ENCODE measurements at regions not wholly inside any gene's neighbourhood (a gene's known extent, or its start where the extent isn't known, plus 50 kb on each side); places are given as distances from the start of the nearest gene placed in this dataset.

GRCh38 chr4:154086247-154086646 is 297.4 kb upstream of the SFRP2 start:
- Histone ChIP-seq H3K27ac (ENCODE audit: low read depth, low read length) (no peak overlapping the region), H3K4me1 (ENCODE audit: insufficient read depth, low read length) (no peaks in the 10 kb centered on the region), H3K4me3 (ENCODE audit: low read length in 2 of 2) (no peak overlapping the region), H3K27me3 (ENCODE audit: insufficient read depth, low read length) (no peaks in the 10 kb centered on the region), H3K36me3 (ENCODE audit: insufficient read depth, low read length) (no peaks in the 10 kb centered on the region), H3K9me3 (ENCODE audit: control insufficient read depth in 1 of 2, low read length in 2 of 2) (no peaks in the 10 kb centered on the region)
- Mint-ChIP-seq H3K36me3 (no peaks in the 10 kb centered on the region), H3K4me1 (no peaks in the 10 kb centered on the region), H3K9me3 (no peaks in the 10 kb centered on the region), H3K27me3 (peaks cover 0 to 6% of the 10 kb centered on the region in 2 donors), H3K27ac (no peak overlapping the region), H3K4me3 (no peak overlapping the region)
- POLR2A ChIA-PET (ENCODE audit: partially characterized antibody) = no interaction called here
- intact Hi-C loops (cut with micrococcal nuclease) = no loop called here
- DNase-seq = no peak
- CTCF ChIA-PET (ENCODE audit: partially characterized antibody) = interaction anchor here (0.7 kb wide), 1 partner anchor 251 kb away, joined by 4 read pairs; no protein-coding TSS in a partner anchor

DNA sequence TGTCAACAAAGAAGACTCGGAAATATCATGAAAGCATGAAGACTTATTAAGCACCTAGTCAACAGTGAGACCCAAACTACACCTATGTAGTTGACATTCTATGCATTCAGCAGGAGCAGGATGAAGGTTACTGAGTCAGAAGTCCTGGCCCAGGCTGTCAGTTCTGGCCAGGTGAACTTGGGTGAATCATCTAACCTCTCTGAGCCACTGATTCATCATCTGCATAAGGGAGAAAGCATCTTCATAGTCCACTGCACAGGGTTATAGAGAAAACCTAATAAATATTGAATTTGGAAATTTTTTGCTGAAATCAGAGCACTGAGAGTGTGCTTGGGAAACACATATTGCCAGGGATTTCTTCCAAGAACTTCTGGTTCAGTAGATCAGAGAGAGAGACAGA is 296.0 kb upstream of the SFRP2 start:
- Histone ChIP-seq H3K36me3 (ENCODE audit: insufficient read depth, low read length) (no peaks in the 10 kb centered on the region), H3K4me1 (ENCODE audit: insufficient read depth, low read length) (no peaks in the 10 kb centered on the region), H3K9me3 (ENCODE audit: control insufficient read depth in 1 of 2, low read length in 2 of 2) (no peaks in the 10 kb centered on the region), H3K4me3 (ENCODE audit: low read length in 2 of 2) (no peak overlapping the region), H3K27me3 (ENCODE audit: insufficient read depth, low read length) (no peaks in the 10 kb centered on the region), H3K27ac (ENCODE audit: low read depth, low read length) (no peak overlapping the region)
- H3K36me3 Mint-ChIP-seq = no peaks in the 10 kb centered on the region
- ChIA-PET POLR2A (ENCODE audit: partially characterized antibody) (no interaction called here), CTCF (ENCODE audit: partially characterized antibody) (no interaction called here)
- intact Hi-C loops (cut with micrococcal nuclease) = no loop called here
- H3K27me3 Mint-ChIP-seq = peaks cover 2 to 6% of the 10 kb centered on the region in 2 donors
- H3K4me3 Mint-ChIP-seq = no peak overlapping the region
- H3K4me1 Mint-ChIP-seq = no peaks in the 10 kb centered on the region
- DNase-seq = no peak
- no peak overlapping the region for H3K27ac Mint-ChIP-seq
- H3K9me3 Mint-ChIP-seq = no peaks in the 10 kb centered on the region

- POLR2A ChIA-PET (ENCODE audit: partially characterized antibody) = no interaction called here
- CTCF ChIA-PET (ENCODE audit: partially characterized antibody) = no interaction called here
- no peak overlapping the region for H3K27ac ChIP-seq (ENCODE audit: low read depth, low read length)
- no peak overlapping the region for H3K4me3 ChIP-seq (ENCODE audit: low read length in 2 of 2)
- Mint-ChIP-seq H3K9me3 (no peaks in the 10 kb centered on the region), H3K36me3 (no peaks in the 10 kb centered on the region), H3K27me3 (peaks cover 2 to 6% of the 10 kb centered on the region in 2 donors), H3K4me1 (no peaks in the 10 kb centered on the region), H3K27ac (no peak overlapping the region), H3K4me3 (no peak overlapping the region)
- H3K36me3 ChIP-seq (ENCODE audit: insufficient read depth, low read length) = no peaks in the 10 kb centered on the region
- H3K9me3 ChIP-seq (ENCODE audit: control insufficient read depth in 1 of 2, low read length in 2 of 2) = no peaks in the 10 kb centered on the region
- H3K27me3 ChIP-seq (ENCODE audit: insufficient read depth, low read length) = no peaks in the 10 kb centered on the region
- intact Hi-C loops (cut with micrococcal nuclease) = no loop called here
- DNase-seq = no peak
- no peaks in the 10 kb centered on the region for H3K4me1 ChIP-seq (ENCODE audit: insufficient read depth, low read length)
These were observed 294.1 kb upstream of the SFRP2 start for GRCh38 chr4:154082760-154083535.

GRCh38 chr4:154081391-154081790 is 292.5 kb upstream of the SFRP2 start:
- no peak overlapping the region for H3K4me3 Mint-ChIP-seq
- H3K36me3 ChIP-seq (ENCODE audit: insufficient read depth, low read length) = no peaks in the 10 kb centered on the region
- CTCF ChIA-PET (ENCODE audit: partially characterized antibody) = no interaction called here

GRCh38 chr4:154078504-154079350 is 289.8 kb upstream of the SFRP2 start:
- Histone ChIP-seq H3K36me3 (ENCODE audit: insufficient read depth, low read length) (no peaks in the 10 kb centered on the region), H3K27ac (ENCODE audit: low read depth, low read length) (no peak overlapping the region), H3K4me3 (ENCODE audit: low read length in 2 of 2) (no peak overlapping the region), H3K27me3 (ENCODE audit: insufficient read depth, low read length) (no peaks in the 10 kb centered on the region), H3K9me3 (ENCODE audit: control insufficient read depth in 1 of 2, low read length in 2 of 2) (no peaks in the 10 kb centered on the region), H3K4me1 (ENCODE audit: insufficient read depth, low read length) (no peaks in the 10 kb centered on the region)
- no peak overlapping the region for H3K27ac Mint-ChIP-seq
- DNase-seq = no peak
- H3K4me3 Mint-ChIP-seq = no peak overlapping the region
- intact Hi-C loops (cut with micrococcal nuclease) = no loop called here
- H3K27me3 Mint-ChIP-seq = peaks cover 2 to 4% of the 10 kb centered on the region in 2 donors
- CTCF ChIA-PET (ENCODE audit: partially characterized antibody) = no interaction called here
- POLR2A ChIA-PET (ENCODE audit: partially characterized antibody) = no interaction called here
- no peaks in the 10 kb centered on the region for H3K4me1 Mint-ChIP-seq
- H3K36me3 Mint-ChIP-seq = no peaks in the 10 kb centered on the region
- no peaks in the 10 kb centered on the region for H3K9me3 Mint-ChIP-seq

More at GRCh38 chr4:154081391-154081790, 292.5 kb upstream of the SFRP2 start:
- Histone ChIP-seq H3K4me1 (ENCODE audit: insufficient read depth, low read length) (no peaks in the 10 kb centered on the region), H3K27me3 (ENCODE audit: insufficient read depth, low read length) (no peaks in the 10 kb centered on the region), H3K4me3 (ENCODE audit: low read length in 2 of 2) (no peak overlapping the region), H3K9me3 (ENCODE audit: control insufficient read depth in 1 of 2, low read length in 2 of 2) (no peaks in the 10 kb centered on the region), H3K27ac (ENCODE audit: low read depth, low read length) (no peak overlapping the region)
- no peak overlapping the region for H3K27ac Mint-ChIP-seq
- no peaks in the 10 kb centered on the region for H3K9me3 Mint-ChIP-seq
- POLR2A ChIA-PET (ENCODE audit: partially characterized antibody) = no interaction called here
- peaks cover 2 to 6% of the 10 kb centered on the region in 2 donors for H3K27me3 Mint-ChIP-seq
- intact Hi-C loops (cut with micrococcal nuclease) = no loop called here
- no peaks in the 10 kb centered on the region for H3K4me1 Mint-ChIP-seq
- DNase-seq = no peak
- no peaks in the 10 kb centered on the region for H3K36me3 Mint-ChIP-seq

DNA sequence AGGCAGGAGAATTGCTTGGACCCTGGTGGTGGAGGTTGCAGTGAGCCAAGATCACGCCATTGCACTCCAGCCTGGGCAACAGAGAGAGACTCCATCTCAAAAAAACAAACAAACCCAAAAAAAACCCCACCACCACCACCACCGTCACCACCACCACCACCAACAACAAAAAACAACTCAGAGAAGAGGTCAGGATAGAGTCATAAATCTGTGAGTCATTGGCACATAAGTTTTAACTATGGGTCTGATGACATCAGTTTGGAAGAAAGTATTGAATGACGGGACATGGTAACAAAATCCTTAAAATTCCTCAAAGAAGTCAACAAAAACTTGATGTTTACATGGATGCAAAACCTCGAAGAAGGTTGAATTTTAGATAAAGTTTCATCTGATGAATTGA is 288.0 kb upstream of the SFRP2 start:
- H3K27ac ChIP-seq (ENCODE audit: low read depth, low read length) = no peak overlapping the region
- no peaks in the 10 kb centered on the region for H3K27me3 ChIP-seq (ENCODE audit: insufficient read depth, low read length)
- H3K36me3 ChIP-seq (ENCODE audit: insufficient read depth, low read length) = no peaks in the 10 kb centered on the region
- H3K9me3 ChIP-seq (ENCODE audit: control insufficient read depth in 1 of 2, low read length in 2 of 2) = no peaks in the 10 kb centered on the region
- ChIA-PET CTCF (ENCODE audit: partially characterized antibody) (no interaction called here), POLR2A (ENCODE audit: partially characterized antibody) (no interaction called here)
- intact Hi-C loops (cut with micrococcal nuclease) = no loop called here
- Mint-ChIP-seq H3K4me3 (no peak overlapping the region), H3K4me1 (no peaks in the 10 kb centered on the region), H3K9me3 (peaks cover 0 to 3% (median 0%) of the 10 kb centered on the region in 8 donors), H3K27ac (no peak overlapping the region), H3K36me3 (no peaks in the 10 kb centered on the region), H3K27me3 (peaks cover 3 to 7% of the 10 kb centered on the region in 2 donors)
- no peak overlapping the region for H3K4me3 ChIP-seq (ENCODE audit: low read length in 2 of 2)
- DNase-seq = no peak
- H3K4me1 ChIP-seq (ENCODE audit: insufficient read depth, low read length) = no peaks in the 10 kb centered on the region

- Mint-ChIP-seq H3K27me3 (peaks cover 1 to 8% of the 10 kb centered on the region in 2 donors), H3K4me3 (no peak overlapping the region), H3K4me1 (no peaks in the 10 kb centered on the region), H3K27ac (no peak overlapping the region), H3K36me3 (no peaks in the 10 kb centered on the region), H3K9me3 (peaks cover 0 to 4% (median 2%) of the 10 kb centered on the region in 8 donors)
- Histone ChIP-seq H3K27me3 (ENCODE audit: insufficient read depth, low read length) (no peaks in the 10 kb centered on the region), H3K9me3 (ENCODE audit: control insufficient read depth in 1 of 2, low read length in 2 of 2) (no peaks in the 10 kb centered on the region), H3K4me3 (ENCODE audit: low read length in 2 of 2) (no peak overlapping the region), H3K4me1 (ENCODE audit: insufficient read depth, low read length) (no peaks in the 10 kb centered on the region), H3K36me3 (ENCODE audit: insufficient read depth, low read length) (no peaks in the 10 kb centered on the region), H3K27ac (ENCODE audit: low read depth, low read length) (no peak overlapping the region)
- DNase-seq = no peak
- ChIA-PET CTCF (ENCODE audit: partially characterized antibody) (no interaction called here), POLR2A (ENCODE audit: partially characterized antibody) (no interaction called here)
- intact Hi-C loops (cut with micrococcal nuclease) = no loop called here
These were observed 284.4 kb upstream of the SFRP2 start for GRCh38 chr4:154073107-154073822.
